ENCODE measurements at regions not wholly inside any gene's neighbourhood (a gene's known extent, or its start where the extent isn't known, plus 50 kb on each side); places are given as distances from the start of the nearest gene placed in this dataset.

- TF ChIP-seq, protein P1, sequence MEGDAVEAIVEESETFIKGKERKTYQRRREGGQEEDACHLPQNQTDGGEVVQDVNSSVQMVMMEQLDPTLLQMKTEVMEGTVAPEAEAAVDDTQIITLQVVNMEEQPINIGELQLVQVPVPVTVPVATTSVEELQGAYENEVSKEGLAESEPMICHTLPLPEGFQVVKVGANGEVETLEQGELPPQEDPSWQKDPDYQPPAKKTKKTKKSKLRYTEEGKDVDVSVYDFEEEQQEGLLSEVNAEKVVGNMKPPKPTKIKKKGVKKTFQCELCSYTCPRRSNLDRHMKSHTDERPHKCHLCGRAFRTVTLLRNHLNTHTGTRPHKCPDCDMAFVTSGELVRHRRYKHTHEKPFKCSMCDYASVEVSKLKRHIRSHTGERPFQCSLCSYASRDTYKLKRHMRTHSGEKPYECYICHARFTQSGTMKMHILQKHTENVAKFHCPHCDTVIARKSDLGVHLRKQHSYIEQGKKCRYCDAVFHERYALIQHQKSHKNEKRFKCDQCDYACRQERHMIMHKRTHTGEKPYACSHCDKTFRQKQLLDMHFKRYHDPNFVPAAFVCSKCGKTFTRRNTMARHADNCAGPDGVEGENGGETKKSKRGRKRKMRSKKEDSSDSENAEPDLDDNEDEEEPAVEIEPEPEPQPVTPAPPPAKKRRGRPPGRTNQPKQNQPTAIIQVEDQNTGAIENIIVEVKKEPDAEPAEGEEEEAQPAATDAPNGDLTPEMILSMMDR (IDR thresholded peaks at IDR 0.05; ENCODE audit: insufficient read depth, low read depth, low read length, missing control alignments) = no peak
- no peak overlapping the region for H3K4me3 ChIP-seq (ENCODE audit: low read depth, low read length)
- no peak for DNase-seq (ENCODE audit: low read depth)
Observed at GRCh38 chr1:105632342-105633196, 1423.9 kb upstream of the PRMT6 start.

GRCh38 chr1:105636052-105636451, 1420.4 kb upstream of the PRMT6 start:
- H3K4me3 ChIP-seq (ENCODE audit: low read depth, low read length) = no peak overlapping the region
- no peak for DNase-seq (ENCODE audit: low read depth)
- TF ChIP-seq, protein P1 (IDR thresholded peaks at IDR 0.05; ENCODE audit: insufficient read depth, low read depth, low read length, missing control alignments) = no peak

DNA sequence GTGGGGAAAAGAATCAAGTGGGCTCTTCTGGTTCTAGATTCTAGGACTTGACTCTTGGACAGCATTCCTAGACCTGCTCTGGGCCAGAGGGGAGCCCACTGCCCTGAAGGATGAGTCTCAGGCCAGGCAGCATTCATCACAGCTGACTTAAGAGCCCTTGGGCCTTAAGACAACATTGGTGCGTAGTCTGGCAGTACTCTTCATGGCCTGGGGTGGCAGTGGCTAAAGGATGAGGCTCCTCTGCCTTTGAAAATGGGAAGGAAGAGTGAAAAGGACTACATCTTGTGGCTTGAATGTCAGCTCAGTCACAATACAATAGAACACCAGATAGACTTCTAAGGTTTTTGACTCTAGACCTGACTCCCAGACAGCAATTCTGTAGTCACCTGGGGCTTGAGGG, 1415.1 kb upstream of the PRMT6 start:
- TF ChIP-seq, protein P1 (IDR thresholded peaks at IDR 0.05; ENCODE audit: insufficient read depth, low read depth, low read length, missing control alignments) = no peak

GRCh38 chr1:105652109-105652508, 1404.4 kb upstream of the PRMT6 start:
- DNase-seq (ENCODE audit: low read depth) = no peak
- no peak overlapping the region for H3K4me3 ChIP-seq (ENCODE audit: low read depth, low read length)

More for the DNA sequence above, 1415.1 kb upstream of the PRMT6 start:
- no peak for DNase-seq (ENCODE audit: low read depth)
- no peak overlapping the region for H3K4me3 ChIP-seq (ENCODE audit: low read depth, low read length)

DNA sequence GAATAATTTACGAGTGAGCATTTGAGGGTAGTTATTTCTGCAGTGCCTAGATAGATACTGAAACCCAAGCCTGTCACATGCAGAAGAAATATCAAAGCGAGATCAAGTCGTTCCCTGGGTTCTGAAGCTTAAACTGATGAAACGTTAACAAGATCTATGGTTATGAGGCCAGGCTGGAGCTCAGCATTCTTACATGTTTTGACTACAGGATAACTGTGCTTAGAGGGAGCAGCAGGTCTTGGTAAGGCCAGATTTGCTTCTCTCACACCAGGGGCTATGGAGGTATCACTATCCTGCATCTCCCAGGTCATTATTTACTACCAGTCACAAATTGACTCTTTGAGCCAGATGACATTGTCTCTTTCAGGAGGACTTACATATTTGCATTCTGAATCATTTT, 1401.4 kb upstream of the PRMT6 start:
- no peak overlapping the region for H3K4me3 ChIP-seq (ENCODE audit: low read depth, low read length)
- TF ChIP-seq, protein P1 (IDR thresholded peaks at IDR 0.05; ENCODE audit: insufficient read depth, low read depth, low read length, missing control alignments) = no peak
- no peak for DNase-seq (ENCODE audit: low read depth)

More at GRCh38 chr1:105652109-105652508, 1404.4 kb upstream of the PRMT6 start:
- TF ChIP-seq, protein P1 (IDR thresholded peaks at IDR 0.05; ENCODE audit: insufficient read depth, low read depth, low read length, missing control alignments) = no peak

DNA sequence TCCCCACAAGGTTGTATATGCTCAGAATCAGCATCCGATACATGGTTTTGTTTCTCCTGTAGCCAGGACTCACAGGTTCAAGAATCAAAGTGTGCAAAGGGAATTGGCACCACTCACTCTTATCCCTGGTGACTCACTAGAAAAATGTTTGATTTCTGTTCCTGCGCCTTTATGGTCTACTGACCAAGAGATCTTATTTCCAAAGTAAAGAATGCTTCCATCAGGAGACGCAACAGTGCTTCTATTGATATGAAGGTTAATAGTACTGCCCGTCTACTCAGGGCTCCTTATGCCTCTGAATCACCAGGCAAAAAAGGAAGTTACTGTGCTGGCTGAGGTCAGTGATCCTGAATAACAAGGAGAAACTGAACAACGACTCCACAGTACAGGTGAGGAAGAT, 1392.0 kb upstream of the PRMT6 start:
- no peak for DNase-seq (ENCODE audit: low read depth)
- TF ChIP-seq, protein P1 (IDR thresholded peaks at IDR 0.05; ENCODE audit: insufficient read depth, low read depth, low read length, missing control alignments) = no peak
- no peak overlapping the region for H3K4me3 ChIP-seq (ENCODE audit: low read depth, low read length)

Data from GM12865 (cell line).